Large intestine (tissue), 3 donors: ENCODE measurements at regions not wholly inside any gene's neighbourhood (a gene's known extent, or its start where the extent isn't known, plus 50 kb on each side); places are given as distances from the start of the nearest gene placed in this dataset.

Experiments
- DNase-seq, 2 donors: peaks; one replicate each; pipeline versions ENCODE4 v3.0.0 to v3.0.0-alpha.2; 2013
- H3K27ac ChIP-seq: one replicate; pipeline ENCODE4 v1.5.1; 2013; ENCODE audit warnings: low read length
- H3K27me3 ChIP-seq: 2 replicates; pipeline ENCODE4 v1.6.1; 2013; ENCODE audit warnings: low read length; ENCODE audit not compliant: control insufficient read depth, insufficient read depth
- H3K36me3 ChIP-seq: 2 replicates; pipeline ENCODE4 v1.6.1; 2013; ENCODE audit warnings: low read length; ENCODE audit not compliant: control insufficient read depth, insufficient read depth
- H3K4me1 ChIP-seq: one replicate; pipeline ENCODE4 v1.6.1; 2013; ENCODE audit warnings: low read length; ENCODE audit not compliant: control insufficient read depth, insufficient read depth
- H3K4me3 ChIP-seq: one replicate; pipeline ENCODE4 v1.5.1; 2013; ENCODE audit warnings: low read length
- H3K9me3 ChIP-seq: one replicate; pipeline ENCODE4 v1.6.1; 2013; ENCODE audit warnings: mild to moderate bottlenecking, low read depth, low read length, moderate library complexity; ENCODE audit not compliant: control insufficient read depth
- WGBS: methylation state at CpG from one replicate; pipeline ENCODE4 v1.1.5; 2013; ENCODE audit warnings: low lambda C conversion rate; ENCODE audit not compliant: insufficient coverage; 5-methylcytosine and 5-hydroxymethylcytosine counted together

DNA sequence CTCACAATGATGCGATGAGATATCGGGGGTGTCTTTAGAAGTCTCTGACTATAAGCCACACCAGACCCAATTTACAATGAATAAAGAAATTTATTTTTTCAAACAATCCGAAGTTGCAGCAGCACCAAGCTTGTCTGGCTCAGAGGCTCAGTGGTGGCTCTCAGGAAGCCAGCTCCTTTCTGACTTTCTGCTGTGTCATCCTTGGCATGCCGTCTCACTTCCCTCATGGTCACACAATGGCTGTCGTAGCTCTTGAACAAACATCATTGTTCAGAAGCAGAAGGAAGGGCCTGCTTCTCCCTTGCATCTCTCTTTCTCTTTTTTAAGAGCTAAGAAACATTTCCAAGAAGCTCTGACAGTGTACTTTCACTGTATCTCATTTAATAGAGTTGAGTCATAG, 299.0 kb downstream of the DOK5 start:
- no peak overlapping the region for H3K4me3 ChIP-seq
- no peaks in the 10 kb centered on the region for H3K4me1 ChIP-seq
- no peak overlapping the region for H3K27ac ChIP-seq
- no peak for DNase-seq
- H3K36me3 ChIP-seq = no peaks in the 10 kb centered on the region
- WGBS = 100% methylated on average over 1 of the region's 5 CpGs
- H3K27me3 ChIP-seq = no peaks in the 10 kb centered on the region
- no peaks in the 10 kb centered on the region for H3K9me3 ChIP-seq

DNA sequence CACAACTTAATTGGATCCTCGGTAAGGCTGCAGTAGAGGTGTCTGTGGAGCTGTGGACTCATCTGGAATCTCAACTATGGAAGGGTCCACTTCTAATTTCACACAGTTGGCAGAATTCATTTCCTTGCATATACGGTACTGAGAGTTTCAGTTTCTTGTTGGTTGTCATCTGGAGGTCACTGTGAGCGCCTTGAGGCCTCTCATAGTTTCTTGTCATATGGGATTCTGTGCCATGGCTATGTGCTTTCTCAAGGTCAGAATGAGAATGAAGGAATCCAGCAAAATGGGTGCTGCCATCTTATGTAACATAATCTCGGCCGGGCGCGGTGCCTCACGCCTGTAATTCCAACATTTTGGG, 298.2 kb downstream of the DOK5 start:
- H3K4me1 ChIP-seq = no peaks in the 10 kb centered on the region
- no peak overlapping the region for H3K27ac ChIP-seq
- H3K4me3 ChIP-seq = no peak overlapping the region
- H3K9me3 ChIP-seq = no peaks in the 10 kb centered on the region
- no peaks in the 10 kb centered on the region for H3K36me3 ChIP-seq
- DNase-seq = no peak
- H3K27me3 ChIP-seq = no peaks in the 10 kb centered on the region
- no CpG with 5 or more reads among the region's 8 CpGs for WGBS

DNA sequence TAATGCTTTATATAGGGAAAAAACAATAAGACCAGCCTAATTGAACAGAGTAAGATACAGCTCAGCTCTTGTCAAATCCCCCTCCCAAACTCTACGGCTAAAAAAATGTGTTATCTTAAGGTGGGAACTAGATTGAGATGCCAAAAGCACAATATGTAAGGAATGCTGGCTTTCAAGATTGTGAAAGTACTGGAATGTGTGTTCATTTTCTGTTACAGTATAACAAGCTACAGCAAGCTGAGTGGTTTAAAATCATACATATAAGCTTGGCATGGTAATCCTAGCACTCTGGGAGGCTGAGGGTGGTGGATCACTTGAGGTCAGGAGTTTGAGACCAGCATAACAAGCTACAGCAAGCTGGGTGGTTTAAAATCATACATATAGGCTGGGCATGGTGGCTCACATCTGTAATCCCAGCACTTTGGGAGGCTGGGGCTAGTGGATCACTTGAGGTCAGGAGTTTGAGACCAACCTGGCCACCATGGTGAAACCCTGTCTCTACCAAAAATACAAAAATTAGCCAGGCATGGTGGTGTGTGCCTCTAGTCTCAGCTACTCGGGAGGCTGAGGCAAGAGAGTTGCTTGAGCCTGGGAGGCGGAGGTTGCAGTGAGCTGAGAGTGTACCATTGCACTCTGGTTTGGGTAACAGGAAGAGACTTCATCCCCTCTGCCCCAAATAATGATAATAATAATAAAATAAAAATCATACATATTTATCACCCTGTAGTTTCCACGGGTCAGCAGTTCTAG, 297.7 kb downstream of the DOK5 start:
- DNase-seq = no peak

DNA sequence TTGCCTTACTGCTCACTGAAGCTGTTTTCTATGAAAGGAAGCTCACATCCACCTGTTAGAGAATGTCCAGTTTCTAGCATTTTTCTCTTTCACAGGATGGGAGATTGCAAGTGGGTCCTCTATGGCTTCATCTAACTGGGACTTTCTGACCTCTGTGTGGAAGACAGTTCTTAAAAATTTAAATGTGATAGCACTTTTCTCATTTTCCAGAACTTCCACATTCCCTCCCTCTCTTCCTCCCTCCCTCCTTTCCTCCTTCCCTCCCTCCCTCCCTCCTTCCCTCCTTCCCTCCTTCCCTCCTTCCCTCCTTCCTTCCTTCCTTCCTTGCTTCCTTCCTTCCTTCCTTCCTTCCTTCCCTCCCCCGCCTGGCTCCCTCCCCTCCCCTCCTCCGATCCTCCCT, 291.1 kb downstream of the DOK5 start:
- H3K4me3 ChIP-seq = no peak overlapping the region
- 100% methylated on average over 1 of the region's 2 CpGs for WGBS
- H3K36me3 ChIP-seq = no peaks in the 10 kb centered on the region
- no peaks in the 10 kb centered on the region for H3K4me1 ChIP-seq
- H3K27ac ChIP-seq = no peak overlapping the region
- no peak for DNase-seq
- peaks cover 4% of the 10 kb centered on the region for H3K9me3 ChIP-seq
- H3K27me3 ChIP-seq = no peaks in the 10 kb centered on the region

More for the DNA sequence above, 297.7 kb downstream of the DOK5 start:
- H3K4me1 ChIP-seq = no peaks in the 10 kb centered on the region
- H3K4me3 ChIP-seq = no peak overlapping the region
- H3K27me3 ChIP-seq = no peaks in the 10 kb centered on the region
- H3K36me3 ChIP-seq = no peaks in the 10 kb centered on the region
- no CpG with 5 or more reads among the region's 4 CpGs for WGBS
- no peak overlapping the region for H3K27ac ChIP-seq
- no peaks in the 10 kb centered on the region for H3K9me3 ChIP-seq

DNA sequence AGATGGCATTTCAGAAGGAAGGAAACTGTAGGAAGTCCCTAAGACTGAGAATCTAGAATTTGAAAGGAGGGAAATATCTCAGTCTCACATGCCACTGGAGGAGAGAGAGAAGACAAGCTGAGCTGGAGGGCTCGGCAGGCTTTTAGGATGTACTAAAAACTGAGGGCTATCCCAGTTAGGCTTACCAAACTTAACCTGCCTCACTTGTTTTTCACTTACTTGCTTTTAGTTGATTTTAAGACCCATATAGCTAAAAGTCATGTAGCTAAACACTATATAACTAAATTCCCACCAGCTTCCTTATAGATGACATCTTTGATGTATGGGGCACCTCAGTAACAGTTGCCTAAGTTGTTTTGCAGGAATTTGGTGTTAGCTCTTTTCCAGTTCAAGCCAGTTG, 288.0 kb downstream of the DOK5 start:
- no peak overlapping the region for H3K4me3 ChIP-seq
- no peaks in the 10 kb centered on the region for H3K27me3 ChIP-seq
- H3K4me1 ChIP-seq = no peaks in the 10 kb centered on the region
- WGBS = no CpG with 5 or more reads among the region's 1 CpG
- H3K36me3 ChIP-seq = no peaks in the 10 kb centered on the region
- no peak overlapping the region for H3K27ac ChIP-seq
- H3K9me3 ChIP-seq = peaks cover 6% of the 10 kb centered on the region
- DNase-seq = no peak

DNA sequence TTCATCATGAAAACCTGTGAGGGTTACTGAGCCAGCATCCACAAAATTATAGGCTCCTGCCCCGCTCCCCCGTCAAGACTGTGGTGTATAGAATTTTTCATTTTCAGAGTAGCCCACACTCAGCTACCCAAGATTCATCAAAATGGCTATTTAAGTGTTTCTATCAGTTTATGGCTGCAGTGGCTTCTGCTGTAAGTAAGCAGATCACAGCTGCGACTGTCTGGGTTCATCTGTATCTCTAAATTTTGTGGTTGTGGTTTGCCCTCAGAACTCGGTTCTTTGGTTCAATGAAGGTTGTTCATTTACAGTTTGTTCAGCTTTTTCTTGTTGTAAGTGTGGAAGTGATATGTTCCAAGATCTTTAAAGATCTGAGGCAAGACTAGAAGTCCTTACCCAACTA, 284.2 kb downstream of the DOK5 start:
- WGBS = no CpG with 5 or more reads among the region's 4 CpGs
- no peak for DNase-seq
- no peak overlapping the region for H3K4me3 ChIP-seq
- no peaks in the 10 kb centered on the region for H3K4me1 ChIP-seq
- peaks cover 3% of the 10 kb centered on the region for H3K9me3 ChIP-seq
- no peak overlapping the region for H3K27ac ChIP-seq
- no peaks in the 10 kb centered on the region for H3K36me3 ChIP-seq
- H3K27me3 ChIP-seq = no peaks in the 10 kb centered on the region

DNA sequence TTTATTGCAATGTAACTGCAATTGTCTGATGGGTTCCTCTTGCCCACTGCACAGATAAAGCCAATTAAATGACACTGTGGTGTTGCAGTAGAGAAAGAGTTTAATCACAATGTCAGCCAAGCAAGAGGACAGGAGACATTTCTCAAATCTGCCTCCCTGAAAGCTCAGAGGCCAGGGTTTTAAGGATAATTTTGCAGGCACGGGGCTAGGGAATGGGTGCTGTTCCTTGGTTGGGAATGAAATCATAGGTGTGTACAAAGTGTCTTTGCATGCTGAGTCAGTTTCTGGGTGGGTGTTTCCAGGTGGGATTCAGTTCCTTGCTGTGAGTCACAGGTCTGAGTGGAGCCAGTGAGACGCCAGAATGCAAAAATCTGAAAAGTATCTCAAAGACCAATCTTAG, 271.4 kb downstream of the DOK5 start:
- no peaks in the 10 kb centered on the region for H3K27me3 ChIP-seq
- H3K9me3 ChIP-seq = no peaks in the 10 kb centered on the region
- H3K36me3 ChIP-seq = no peaks in the 10 kb centered on the region
- no CpG with 5 or more reads among the region's 2 CpGs for WGBS
- H3K4me3 ChIP-seq = no peak overlapping the region
- no peak for DNase-seq
- no peak overlapping the region for H3K27ac ChIP-seq
- no peaks in the 10 kb centered on the region for H3K4me1 ChIP-seq

DNA sequence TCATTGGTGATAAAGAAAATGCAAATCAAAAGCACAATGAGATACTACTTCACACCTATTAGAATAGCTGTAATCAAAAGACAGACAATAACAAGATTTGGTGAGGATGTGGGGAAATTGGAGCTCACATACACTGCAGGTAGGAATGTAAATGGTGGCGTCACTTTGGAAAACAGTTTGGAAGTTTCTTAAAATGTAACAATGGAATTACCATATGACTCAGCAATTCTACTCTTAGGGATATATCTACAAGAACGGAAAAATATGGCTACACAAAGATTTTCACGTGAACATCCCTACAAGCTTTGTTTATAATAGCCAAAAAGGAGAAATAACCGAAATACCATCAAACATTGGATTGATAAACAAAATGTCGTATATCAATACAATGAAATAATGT, 270.4 kb downstream of the DOK5 start:
- no peak overlapping the region for H3K27ac ChIP-seq
- no peaks in the 10 kb centered on the region for H3K27me3 ChIP-seq
- H3K4me1 ChIP-seq = no peaks in the 10 kb centered on the region
- WGBS = 89% methylated on average over 3 of the region's 5 CpGs
- H3K36me3 ChIP-seq = no peaks in the 10 kb centered on the region
- DNase-seq = no peak
- H3K4me3 ChIP-seq = no peak overlapping the region
- H3K9me3 ChIP-seq = no peaks in the 10 kb centered on the region

DNA sequence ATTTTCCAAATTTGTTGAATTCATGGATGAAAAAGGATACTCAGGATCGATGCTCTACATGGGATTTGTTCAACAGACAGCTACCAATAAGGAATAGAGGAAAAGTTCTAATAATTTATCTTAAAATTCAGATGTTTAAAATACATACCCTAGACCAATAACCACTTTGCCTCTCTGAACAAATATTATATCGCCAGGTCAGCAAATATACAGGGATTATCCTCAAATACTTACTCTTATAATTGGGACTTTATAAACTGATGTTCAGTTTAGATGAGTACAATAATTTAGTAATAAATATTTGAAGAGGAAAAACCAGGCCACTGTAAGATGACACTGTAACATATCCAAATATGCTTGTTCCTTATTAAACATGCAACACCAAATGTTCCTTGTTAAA, 268.7 kb downstream of the DOK5 start:
- Histone ChIP-seq H3K9me3 (no peaks in the 10 kb centered on the region), H3K4me1 (no peaks in the 10 kb centered on the region), H3K27me3 (no peaks in the 10 kb centered on the region), H3K27ac (no peak overlapping the region), H3K4me3 (no peak overlapping the region), H3K36me3 (no peaks in the 10 kb centered on the region)
- 83% methylated on average over 1 of the region's 2 CpGs for WGBS
- no peak for DNase-seq

DNA sequence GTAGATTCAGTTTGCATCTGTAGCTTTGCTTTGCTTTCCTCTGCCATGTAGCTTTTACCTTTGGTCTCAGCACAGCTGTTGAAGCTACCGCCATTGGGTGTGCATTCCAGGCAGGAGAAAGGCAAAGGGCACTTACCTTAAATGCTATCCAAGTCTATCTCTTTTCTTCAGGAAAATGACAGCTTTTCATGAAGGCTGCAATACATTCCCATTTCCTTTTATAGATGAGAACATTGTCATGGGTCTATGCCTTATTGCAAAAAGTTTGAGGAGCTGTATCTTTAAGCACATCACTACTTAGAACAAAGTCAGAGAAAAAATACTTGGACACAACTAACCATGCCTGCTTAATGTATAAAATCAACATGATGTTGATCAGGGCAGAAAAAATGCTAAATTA, 266.8 kb downstream of the DOK5 start:
- no CpG with 5 or more reads among the region's 1 CpG for WGBS

DNA sequence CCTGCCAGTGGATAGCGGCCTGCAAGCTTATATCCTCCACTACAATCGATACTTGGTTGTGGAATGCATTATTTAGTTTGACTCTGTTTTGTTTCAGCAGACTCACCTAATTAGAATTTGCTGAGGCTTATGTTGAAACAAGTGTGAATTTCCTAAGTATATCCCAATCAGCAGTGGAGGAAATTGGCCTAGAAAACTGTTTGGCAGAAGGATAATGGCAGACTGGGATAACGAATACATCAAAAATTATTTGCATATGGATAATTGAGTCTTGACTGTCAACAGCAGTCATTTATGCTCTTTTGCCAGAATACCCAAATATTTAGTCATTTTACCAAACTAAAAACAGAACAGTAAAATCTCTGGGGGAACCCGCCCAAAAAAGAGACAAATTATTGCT, 261.0 kb downstream of the DOK5 start:
- no peaks in the 10 kb centered on the region for H3K36me3 ChIP-seq
- H3K27ac ChIP-seq = no peak overlapping the region
- no peak overlapping the region for H3K4me3 ChIP-seq
- H3K27me3 ChIP-seq = no peaks in the 10 kb centered on the region
- no peak for DNase-seq
- H3K9me3 ChIP-seq = no peaks in the 10 kb centered on the region
- 80% methylated on average over 1 of the region's 4 CpGs for WGBS
- no peaks in the 10 kb centered on the region for H3K4me1 ChIP-seq

More for the DNA sequence above, 266.8 kb downstream of the DOK5 start:
- no peaks in the 10 kb centered on the region for H3K9me3 ChIP-seq
- no peak overlapping the region for H3K27ac ChIP-seq
- no peaks in the 10 kb centered on the region for H3K27me3 ChIP-seq
- H3K4me1 ChIP-seq = no peaks in the 10 kb centered on the region
- no peak for DNase-seq
- H3K36me3 ChIP-seq = no peaks in the 10 kb centered on the region
- H3K4me3 ChIP-seq = no peak overlapping the region
